ENCODE measurements at regions not wholly inside any gene's neighbourhood (a gene's known extent, or its start where the extent isn't known, plus 50 kb on each side); places are given as distances from the start of the nearest gene placed in this dataset.

DNA sequence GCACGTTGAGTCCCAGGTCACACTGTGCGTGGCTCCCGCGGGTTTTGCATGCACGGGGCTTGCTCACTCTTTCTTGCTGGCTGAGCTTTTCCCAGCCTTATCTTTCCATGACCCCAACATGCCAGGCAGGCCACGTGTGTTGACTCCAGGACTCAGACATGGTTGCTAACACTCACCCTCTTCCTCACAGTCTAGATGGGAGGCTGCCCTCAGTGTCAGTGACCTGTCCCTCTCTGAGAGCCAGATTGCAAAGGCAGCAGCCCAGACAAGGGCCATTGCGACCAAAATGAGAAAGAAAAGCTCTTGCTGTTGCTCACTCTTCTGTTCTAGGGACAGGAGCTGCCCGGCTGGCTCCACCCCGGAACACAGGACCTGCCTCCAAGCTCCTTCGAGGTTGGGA lies 113.7 kb downstream of the TMEM18 start:
- H3K9ac ChIP-seq (replicated peaks; ENCODE audit: extremely low read depth, insufficient read depth, low read length) = no peak overlapping the region
- peaks cover 6% of the 10 kb centered on the region for H3K9me3 ChIP-seq (replicated peaks; ENCODE audit: control insufficient read depth, insufficient read depth, low read length)
- no peaks in the 10 kb centered on the region for H3K79me2 ChIP-seq (ENCODE audit: control insufficient read depth, insufficient read depth, low read length)
- POLR2A ChIA-PET = no interaction called here
- no peaks in the 10 kb centered on the region for H3K27me3 ChIP-seq (ENCODE audit: control insufficient read depth in 2 of 2, insufficient read depth in 2 of 2, low read length in 2 of 2)
- H3K27ac ChIP-seq (ENCODE audit: insufficient read depth, low read depth, low read length) = no peak overlapping the region
- no peaks in the 10 kb centered on the region for H3K36me3 ChIP-seq (ENCODE audit: control insufficient read depth in 2 of 2, extremely low read depth in 1 of 2, insufficient read depth in 2 of 2, low read length in 2 of 2)
- TF ChIP-seq GATA2 (IDR thresholded peaks at IDR 0.05; ENCODE audit: insufficient read depth, insufficient read length, low read depth, low read length) (no peak), MYC (IDR thresholded peaks at IDR 0.05; ENCODE audit: low read depth, low read length) (no peak), POLR2A (IDR thresholded peaks at IDR 0.05; ENCODE audit: low read depth, low read length) (no peak), FOS (IDR thresholded peaks at IDR 0.05; ENCODE audit: borderline replicate concordance, insufficient read depth, low read length) (no peak), JUN (IDR thresholded peaks at IDR 0.05; ENCODE audit: borderline replicate concordance, insufficient read depth, insufficient read length, low read depth) (no peak), POLR2AphosphoS5 (IDR thresholded peaks at IDR 0.05; ENCODE audit: insufficient read depth, low read depth, low read length) (no peak), EZH2 (IDR thresholded peaks at IDR 0.05; ENCODE audit: borderline replicate concordance, low read depth, low read length, severe bottlenecking) (no peak)
- TF ChIP-seq, protein P1, sequence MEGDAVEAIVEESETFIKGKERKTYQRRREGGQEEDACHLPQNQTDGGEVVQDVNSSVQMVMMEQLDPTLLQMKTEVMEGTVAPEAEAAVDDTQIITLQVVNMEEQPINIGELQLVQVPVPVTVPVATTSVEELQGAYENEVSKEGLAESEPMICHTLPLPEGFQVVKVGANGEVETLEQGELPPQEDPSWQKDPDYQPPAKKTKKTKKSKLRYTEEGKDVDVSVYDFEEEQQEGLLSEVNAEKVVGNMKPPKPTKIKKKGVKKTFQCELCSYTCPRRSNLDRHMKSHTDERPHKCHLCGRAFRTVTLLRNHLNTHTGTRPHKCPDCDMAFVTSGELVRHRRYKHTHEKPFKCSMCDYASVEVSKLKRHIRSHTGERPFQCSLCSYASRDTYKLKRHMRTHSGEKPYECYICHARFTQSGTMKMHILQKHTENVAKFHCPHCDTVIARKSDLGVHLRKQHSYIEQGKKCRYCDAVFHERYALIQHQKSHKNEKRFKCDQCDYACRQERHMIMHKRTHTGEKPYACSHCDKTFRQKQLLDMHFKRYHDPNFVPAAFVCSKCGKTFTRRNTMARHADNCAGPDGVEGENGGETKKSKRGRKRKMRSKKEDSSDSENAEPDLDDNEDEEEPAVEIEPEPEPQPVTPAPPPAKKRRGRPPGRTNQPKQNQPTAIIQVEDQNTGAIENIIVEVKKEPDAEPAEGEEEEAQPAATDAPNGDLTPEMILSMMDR (IDR thresholded peaks at IDR 0.05; ENCODE audit: extremely low read depth in 1 of 2, insufficient read depth in 1 of 2, low read depth in 1 of 2, low read length in 2 of 2) = no peak
- TF ChIP-seq, protein P2, sequence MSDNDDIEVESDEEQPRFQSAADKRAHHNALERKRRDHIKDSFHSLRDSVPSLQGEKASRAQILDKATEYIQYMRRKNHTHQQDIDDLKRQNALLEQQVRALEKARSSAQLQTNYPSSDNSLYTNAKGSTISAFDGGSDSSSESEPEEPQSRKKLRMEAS (IDR thresholded peaks at IDR 0.05; ENCODE audit: insufficient read depth, insufficient read length) = no peak
- no peaks in the 10 kb centered on the region for H3K4me1 ChIP-seq (ENCODE audit: control insufficient read depth, extremely low read depth, insufficient read depth, low read length)
- no peak overlapping the region for H3K4me3 ChIP-seq (replicated peaks in 1 of 3; ENCODE audit: insufficient read depth in 1 of 3, low read depth in 1 of 3, low read length in 3 of 3)
- no peak overlapping the region for H3K4me2 ChIP-seq (ENCODE audit: insufficient read depth, low read length)
- no peak for FAIRE-seq
- H4K20me1 ChIP-seq (replicated peaks; ENCODE audit: control insufficient read depth, extremely low read depth, insufficient read depth, low read length) = no peaks in the 10 kb centered on the region
- BruUV-seq (replicated peaks) = no TSS peak
- CTCF ChIA-PET = no interaction called here
- H3K9me1 ChIP-seq (replicated peaks; ENCODE audit: control insufficient read depth, extremely low read depth, insufficient read depth, low read length) = no peaks in the 10 kb centered on the region
- dilution Hi-C loops (cut with MboI; ENCODE audit: extremely low pct_ligation_motif_present, low sequenced_read_pairs) (no loop called here), intact Hi-C loops (cut with micrococcal nuclease) (no loop called here)
- no peak for DNase-seq (ENCODE audit: low read depth, low spot score)
- no peak overlapping the region for H2AFZ ChIP-seq (ENCODE audit: low read depth, low read length)

Data from endothelial cell of umbilical vein (primary cell).